ENCODE measurements at regions not wholly inside any gene's neighbourhood (a gene's known extent, or its start where the extent isn't known, plus 50 kb on each side); places are given as distances from the start of the nearest gene placed in this dataset.

- Mint-ChIP-seq H3K27me3 (ENCODE audit: low read depth) (peaks cover 2% of the 10 kb centered on the region), H3K36me3 (ENCODE audit: low read depth) (no peaks in the 10 kb centered on the region), H3K4me1 (ENCODE audit: low read depth) (no peaks in the 10 kb centered on the region), H3K4me3 (no peak overlapping the region), H3K27ac (no peak overlapping the region), H3K9me3 (no peaks in the 10 kb centered on the region)
- DNase-seq (ENCODE audit: low spot score), result no peak
These were observed 660.7 kb downstream of the PTPRU start for GRCh38 chr1:29896791-29897714.

- Mint-ChIP-seq H3K27ac (no peak overlapping the region), H3K27me3 (ENCODE audit: low read depth) (no peaks in the 10 kb centered on the region), H3K36me3 (ENCODE audit: low read depth) (no peaks in the 10 kb centered on the region), H3K4me1 (ENCODE audit: low read depth) (no peaks in the 10 kb centered on the region), H3K4me3 (no peak overlapping the region), H3K9me3 (no peaks in the 10 kb centered on the region)
- DNase-seq (ENCODE audit: low spot score), result no peak
These were observed 660.0 kb downstream of the PTPRU start for GRCh38 chr1:29896300-29896699.

- H3K36me3 Mint-ChIP-seq (ENCODE audit: low read depth), result no peaks in the 10 kb centered on the region
- no peaks in the 10 kb centered on the region for H3K27me3 Mint-ChIP-seq (ENCODE audit: low read depth)
- H3K4me1 Mint-ChIP-seq (ENCODE audit: low read depth), result no peaks in the 10 kb centered on the region
- DNase-seq (ENCODE audit: low spot score), result no peak
- no peak overlapping the region for H3K4me3 Mint-ChIP-seq
- no peaks in the 10 kb centered on the region for H3K9me3 Mint-ChIP-seq
- no peak overlapping the region for H3K27ac Mint-ChIP-seq
These were observed 658.9 kb downstream of the PTPRU start for GRCh38 chr1:29895201-29895600.

GRCh38 chr1:29894311-29894710 lies 658.0 kb downstream of the PTPRU start:
- no peaks in the 10 kb centered on the region for H3K9me3 Mint-ChIP-seq
- H3K27ac Mint-ChIP-seq, result no peak overlapping the region
- no peak overlapping the region for H3K4me3 Mint-ChIP-seq
- H3K27me3 Mint-ChIP-seq (ENCODE audit: low read depth), result no peaks in the 10 kb centered on the region
- H3K4me1 Mint-ChIP-seq (ENCODE audit: low read depth), result no peaks in the 10 kb centered on the region
- H3K36me3 Mint-ChIP-seq (ENCODE audit: low read depth), result no peaks in the 10 kb centered on the region
- no peak for DNase-seq (ENCODE audit: low spot score)

- no peak for DNase-seq (ENCODE audit: low spot score)
- no peak overlapping the region for H3K4me3 Mint-ChIP-seq
- no peaks in the 10 kb centered on the region for H3K27me3 Mint-ChIP-seq (ENCODE audit: low read depth)
- H3K36me3 Mint-ChIP-seq (ENCODE audit: low read depth), result no peaks in the 10 kb centered on the region
- H3K27ac Mint-ChIP-seq, result no peak overlapping the region
- no peaks in the 10 kb centered on the region for H3K9me3 Mint-ChIP-seq
- no peaks in the 10 kb centered on the region for H3K4me1 Mint-ChIP-seq (ENCODE audit: low read depth)
These were observed 657.5 kb downstream of the PTPRU start for GRCh38 chr1:29893806-29894205.

GRCh38 chr1:29893046-29893723 lies 656.9 kb downstream of the PTPRU start:
- no peak overlapping the region for H3K4me3 Mint-ChIP-seq
- DNase-seq (ENCODE audit: low spot score), result no peak
- no peaks in the 10 kb centered on the region for H3K36me3 Mint-ChIP-seq (ENCODE audit: low read depth)
- no peaks in the 10 kb centered on the region for H3K27me3 Mint-ChIP-seq (ENCODE audit: low read depth)
- H3K4me1 Mint-ChIP-seq (ENCODE audit: low read depth), result no peaks in the 10 kb centered on the region
- H3K9me3 Mint-ChIP-seq, result no peaks in the 10 kb centered on the region
- H3K27ac Mint-ChIP-seq, result no peak overlapping the region

- no peaks in the 10 kb centered on the region for H3K9me3 Mint-ChIP-seq
- no peak for DNase-seq (ENCODE audit: low spot score)
- no peak overlapping the region for H3K27ac Mint-ChIP-seq
- H3K4me1 Mint-ChIP-seq (ENCODE audit: low read depth), result no peaks in the 10 kb centered on the region
- no peak overlapping the region for H3K4me3 Mint-ChIP-seq
- H3K27me3 Mint-ChIP-seq (ENCODE audit: low read depth), result no peaks in the 10 kb centered on the region
- no peaks in the 10 kb centered on the region for H3K36me3 Mint-ChIP-seq (ENCODE audit: low read depth)
These were observed 655.9 kb downstream of the PTPRU start for GRCh38 chr1:29892247-29892646.

GRCh38 chr1:29890201-29890959 lies 654.1 kb downstream of the PTPRU start:
- Mint-ChIP-seq H3K27ac (no peak overlapping the region), H3K36me3 (ENCODE audit: low read depth) (no peaks in the 10 kb centered on the region), H3K4me3 (no peak overlapping the region), H3K27me3 (ENCODE audit: low read depth) (no peaks in the 10 kb centered on the region), H3K4me1 (ENCODE audit: low read depth) (no peaks in the 10 kb centered on the region), H3K9me3 (no peaks in the 10 kb centered on the region)
- no peak for DNase-seq (ENCODE audit: low spot score)

- no peak overlapping the region for H3K4me3 Mint-ChIP-seq
- H3K4me1 Mint-ChIP-seq (ENCODE audit: low read depth), result no peaks in the 10 kb centered on the region
- no peaks in the 10 kb centered on the region for H3K27me3 Mint-ChIP-seq (ENCODE audit: low read depth)
- H3K27ac Mint-ChIP-seq, result no peak overlapping the region
- H3K36me3 Mint-ChIP-seq (ENCODE audit: low read depth), result no peaks in the 10 kb centered on the region
- H3K9me3 Mint-ChIP-seq, result no peaks in the 10 kb centered on the region
- no peak for DNase-seq (ENCODE audit: low spot score)
These were observed 653.5 kb downstream of the PTPRU start for GRCh38 chr1:29889776-29890175.

- Mint-ChIP-seq H3K4me1 (ENCODE audit: low read depth) (no peaks in the 10 kb centered on the region), H3K36me3 (ENCODE audit: low read depth) (no peaks in the 10 kb centered on the region), H3K27ac (no peak overlapping the region), H3K27me3 (ENCODE audit: low read depth) (no peaks in the 10 kb centered on the region), H3K4me3 (no peak overlapping the region), H3K9me3 (no peaks in the 10 kb centered on the region)
- DNase-seq (ENCODE audit: low spot score), result no peak
These were observed 648.4 kb downstream of the PTPRU start for GRCh38 chr1:29884740-29885139.

GRCh38 chr1:29883986-29884385 lies 647.7 kb downstream of the PTPRU start:
- Mint-ChIP-seq H3K27me3 (ENCODE audit: low read depth) (no peaks in the 10 kb centered on the region), H3K4me3 (no peak overlapping the region), H3K9me3 (no peaks in the 10 kb centered on the region), H3K36me3 (ENCODE audit: low read depth) (no peaks in the 10 kb centered on the region), H3K27ac (no peak overlapping the region), H3K4me1 (ENCODE audit: low read depth) (no peaks in the 10 kb centered on the region)
- no peak for DNase-seq (ENCODE audit: low spot score)

- DNase-seq (ENCODE audit: low spot score), result no peak
- no peaks in the 10 kb centered on the region for H3K27me3 Mint-ChIP-seq (ENCODE audit: low read depth)
- H3K9me3 Mint-ChIP-seq, result no peaks in the 10 kb centered on the region
- no peak overlapping the region for H3K27ac Mint-ChIP-seq
- no peak overlapping the region for H3K4me3 Mint-ChIP-seq
- no peaks in the 10 kb centered on the region for H3K36me3 Mint-ChIP-seq (ENCODE audit: low read depth)
- no peaks in the 10 kb centered on the region for H3K4me1 Mint-ChIP-seq (ENCODE audit: low read depth)
These were observed 647.1 kb downstream of the PTPRU start for GRCh38 chr1:29883411-29883832.

GRCh38 chr1:29880556-29880955 lies 644.2 kb downstream of the PTPRU start:
- Mint-ChIP-seq H3K9me3 (no peaks in the 10 kb centered on the region), H3K4me3 (no peak overlapping the region), H3K36me3 (ENCODE audit: low read depth) (no peaks in the 10 kb centered on the region), H3K4me1 (ENCODE audit: low read depth) (no peaks in the 10 kb centered on the region), H3K27me3 (ENCODE audit: low read depth) (no peaks in the 10 kb centered on the region), H3K27ac (no peak overlapping the region)
- DNase-seq (ENCODE audit: low spot score), result no peak

- Mint-ChIP-seq H3K4me3 (no peak overlapping the region), H3K27me3 (ENCODE audit: low read depth) (no peaks in the 10 kb centered on the region), H3K4me1 (ENCODE audit: low read depth) (no peaks in the 10 kb centered on the region), H3K9me3 (no peaks in the 10 kb centered on the region), H3K27ac (no peak overlapping the region), H3K36me3 (ENCODE audit: low read depth) (no peaks in the 10 kb centered on the region)
- DNase-seq (ENCODE audit: low spot score), result no peak
These were observed 642.9 kb downstream of the PTPRU start for GRCh38 chr1:29879217-29879616.
